ENCODE measurements at regions not wholly inside any gene's neighbourhood (a gene's known extent, or its start where the extent isn't known, plus 50 kb on each side); places are given as distances from the start of the nearest gene placed in this dataset.

GRCh38 chr17:70336411-70336810, 167.1 kb downstream of the KCNJ2 start:
- Histone ChIP-seq H3K36me3 (ENCODE audit: control insufficient read depth, insufficient read depth, low read length) (no peaks in the 10 kb centered on the region), H3K9me3 (ENCODE audit: control insufficient read depth, low read length) (no peaks in the 10 kb centered on the region), H3K4me3 (ENCODE audit: insufficient read depth, low read depth, low read length) (no peak overlapping the region), H3K27ac (ENCODE audit: insufficient read depth, low read depth, low read length, poor library complexity, severe bottlenecking) (no peak overlapping the region), H3K4me1 (ENCODE audit: control insufficient read depth, insufficient read depth, low read length) (no peaks in the 10 kb centered on the region), H3K27me3 (ENCODE audit: control insufficient read depth, insufficient read depth, low read length, poor library complexity, severe bottlenecking) (no peaks in the 10 kb centered on the region)
- 86 to 93% methylated on average over 2 of the region's 2 CpGs for WGBS, 2 experiments

- H3K4me1 ChIP-seq (ENCODE audit: control insufficient read depth, insufficient read depth, low read length) = no peaks in the 10 kb centered on the region
- no peaks in the 10 kb centered on the region for H3K27me3 ChIP-seq (ENCODE audit: control insufficient read depth, insufficient read depth, low read length, poor library complexity, severe bottlenecking)
- WGBS, 2 experiments = 84 to 100% methylated on average over 1 of the region's 1 CpG
- no peaks in the 10 kb centered on the region for H3K36me3 ChIP-seq (ENCODE audit: control insufficient read depth, insufficient read depth, low read length)
- H3K4me3 ChIP-seq (ENCODE audit: insufficient read depth, low read depth, low read length) = no peak overlapping the region
- no peak overlapping the region for H3K27ac ChIP-seq (ENCODE audit: insufficient read depth, low read depth, low read length, poor library complexity, severe bottlenecking)
- no peaks in the 10 kb centered on the region for H3K9me3 ChIP-seq (ENCODE audit: control insufficient read depth, low read length)
These were observed 169.6 kb downstream of the KCNJ2 start for GRCh38 chr17:70338946-70339354.

- Histone ChIP-seq H3K9me3 (ENCODE audit: control insufficient read depth, low read length) (no peaks in the 10 kb centered on the region), H3K4me3 (ENCODE audit: insufficient read depth, low read depth, low read length) (no peak overlapping the region), H3K27me3 (ENCODE audit: control insufficient read depth, insufficient read depth, low read length, poor library complexity, severe bottlenecking) (no peaks in the 10 kb centered on the region), H3K4me1 (ENCODE audit: control insufficient read depth, insufficient read depth, low read length) (no peaks in the 10 kb centered on the region), H3K36me3 (ENCODE audit: control insufficient read depth, insufficient read depth, low read length) (no peaks in the 10 kb centered on the region), H3K27ac (ENCODE audit: insufficient read depth, low read depth, low read length, poor library complexity, severe bottlenecking) (no peak overlapping the region)
- WGBS, 2 experiments = 93 to 100% methylated on average over 3 to 5 of the region's 5 CpGs
These were observed 173.8 kb downstream of the KCNJ2 start for GRCh38 chr17:70343114-70343513.

- no peak overlapping the region for H3K27ac ChIP-seq (ENCODE audit: insufficient read depth, low read depth, low read length, poor library complexity, severe bottlenecking)
- H3K4me3 ChIP-seq (ENCODE audit: insufficient read depth, low read depth, low read length) = no peak overlapping the region
These were observed 175.2 kb downstream of the KCNJ2 start for GRCh38 chr17:70344386-70345060.

GRCh38 chr17:70345061-70345460, 175.7 kb downstream of the KCNJ2 start:
- WGBS, 2 experiments = 86 to 92% methylated on average over 1 to 2 of the region's 2 CpGs
- no peak overlapping the region for H3K27ac ChIP-seq (ENCODE audit: insufficient read depth, low read depth, low read length, poor library complexity, severe bottlenecking)
- H3K4me1 ChIP-seq (ENCODE audit: control insufficient read depth, insufficient read depth, low read length) = no peaks in the 10 kb centered on the region

More at GRCh38 chr17:70344386-70345060, 175.2 kb downstream of the KCNJ2 start:
- no peaks in the 10 kb centered on the region for H3K4me1 ChIP-seq (ENCODE audit: control insufficient read depth, insufficient read depth, low read length)
- H3K27me3 ChIP-seq (ENCODE audit: control insufficient read depth, insufficient read depth, low read length, poor library complexity, severe bottlenecking) = no peaks in the 10 kb centered on the region
- no peaks in the 10 kb centered on the region for H3K36me3 ChIP-seq (ENCODE audit: control insufficient read depth, insufficient read depth, low read length)
- H3K9me3 ChIP-seq (ENCODE audit: control insufficient read depth, low read length) = no peaks in the 10 kb centered on the region
- 92 to 97% methylated on average over 5 to 6 of the region's 6 CpGs for WGBS, 2 experiments

GRCh38 chr17:70352834-70353233, 183.5 kb downstream of the KCNJ2 start:
- whole genome bisulfite sequencing, 2 experiments = 98 to 99% methylated on average over 3 of the region's 3 CpGs
- Histone ChIP-seq H3K27me3 (ENCODE audit: control insufficient read depth, insufficient read depth, low read length, poor library complexity, severe bottlenecking) (no peaks in the 10 kb centered on the region), H3K36me3 (ENCODE audit: control insufficient read depth, insufficient read depth, low read length) (no peaks in the 10 kb centered on the region), H3K4me1 (ENCODE audit: control insufficient read depth, insufficient read depth, low read length) (no peaks in the 10 kb centered on the region), H3K9me3 (ENCODE audit: control insufficient read depth, low read length) (no peaks in the 10 kb centered on the region), H3K4me3 (ENCODE audit: insufficient read depth, low read depth, low read length) (no peak overlapping the region), H3K27ac (ENCODE audit: insufficient read depth, low read depth, low read length, poor library complexity, severe bottlenecking) (no peak overlapping the region)

More at GRCh38 chr17:70345061-70345460, 175.7 kb downstream of the KCNJ2 start:
- Histone ChIP-seq H3K9me3 (ENCODE audit: control insufficient read depth, low read length) (no peaks in the 10 kb centered on the region), H3K36me3 (ENCODE audit: control insufficient read depth, insufficient read depth, low read length) (no peaks in the 10 kb centered on the region), H3K4me3 (ENCODE audit: insufficient read depth, low read depth, low read length) (no peak overlapping the region), H3K27me3 (ENCODE audit: control insufficient read depth, insufficient read depth, low read length, poor library complexity, severe bottlenecking) (no peaks in the 10 kb centered on the region)

GRCh38 chr17:70353408-70354092, 184.2 kb downstream of the KCNJ2 start:
- no peaks in the 10 kb centered on the region for H3K27me3 ChIP-seq (ENCODE audit: control insufficient read depth, insufficient read depth, low read length, poor library complexity, severe bottlenecking)
- 100% methylated on average over 1 of the region's 2 CpGs for WGBS, 2 experiments
- H3K4me3 ChIP-seq (ENCODE audit: insufficient read depth, low read depth, low read length) = no peak overlapping the region
- no peaks in the 10 kb centered on the region for H3K36me3 ChIP-seq (ENCODE audit: control insufficient read depth, insufficient read depth, low read length)
- H3K4me1 ChIP-seq (ENCODE audit: control insufficient read depth, insufficient read depth, low read length) = no peaks in the 10 kb centered on the region
- H3K9me3 ChIP-seq (ENCODE audit: control insufficient read depth, low read length) = no peaks in the 10 kb centered on the region
- H3K27ac ChIP-seq (ENCODE audit: insufficient read depth, low read depth, low read length, poor library complexity, severe bottlenecking) = no peak overlapping the region

GRCh38 chr17:70355185-70355584, 185.9 kb downstream of the KCNJ2 start:
- Histone ChIP-seq H3K9me3 (ENCODE audit: control insufficient read depth, low read length) (no peaks in the 10 kb centered on the region), H3K4me1 (ENCODE audit: control insufficient read depth, insufficient read depth, low read length) (no peaks in the 10 kb centered on the region), H3K4me3 (ENCODE audit: insufficient read depth, low read depth, low read length) (no peak overlapping the region), H3K27me3 (ENCODE audit: control insufficient read depth, insufficient read depth, low read length, poor library complexity, severe bottlenecking) (no peaks in the 10 kb centered on the region), H3K36me3 (ENCODE audit: control insufficient read depth, insufficient read depth, low read length) (no peaks in the 10 kb centered on the region), H3K27ac (ENCODE audit: insufficient read depth, low read depth, low read length, poor library complexity, severe bottlenecking) (no peak overlapping the region)
- WGBS, 2 experiments = 85 to 90% methylated on average over 1 to 2 of the region's 2 CpGs

- H3K27me3 ChIP-seq (ENCODE audit: control insufficient read depth, insufficient read depth, low read length, poor library complexity, severe bottlenecking) = no peaks in the 10 kb centered on the region
- H3K27ac ChIP-seq (ENCODE audit: insufficient read depth, low read depth, low read length, poor library complexity, severe bottlenecking) = no peak overlapping the region
- H3K4me1 ChIP-seq (ENCODE audit: control insufficient read depth, insufficient read depth, low read length) = no peaks in the 10 kb centered on the region
- no peak overlapping the region for H3K4me3 ChIP-seq (ENCODE audit: insufficient read depth, low read depth, low read length)
- no peaks in the 10 kb centered on the region for H3K9me3 ChIP-seq (ENCODE audit: control insufficient read depth, low read length)
- WGBS, 2 experiments = 83 to 91% methylated on average over 4 to 5 of the region's 5 CpGs
- no peaks in the 10 kb centered on the region for H3K36me3 ChIP-seq (ENCODE audit: control insufficient read depth, insufficient read depth, low read length)
These were observed 187.9 kb downstream of the KCNJ2 start for GRCh38 chr17:70357190-70357589.

- no peak overlapping the region for H3K27ac ChIP-seq (ENCODE audit: insufficient read depth, low read depth, low read length, poor library complexity, severe bottlenecking)
These were observed 195.8 kb downstream of the KCNJ2 start for GRCh38 chr17:70365091-70365583.

More at GRCh38 chr17:70365091-70365583, 195.8 kb downstream of the KCNJ2 start:
- Histone ChIP-seq H3K4me1 (ENCODE audit: control insufficient read depth, insufficient read depth, low read length) (peaks cover 3% of the 10 kb centered on the region), H3K27me3 (ENCODE audit: control insufficient read depth, insufficient read depth, low read length, poor library complexity, severe bottlenecking) (no peaks in the 10 kb centered on the region), H3K9me3 (ENCODE audit: control insufficient read depth, low read length) (no peaks in the 10 kb centered on the region), H3K36me3 (ENCODE audit: control insufficient read depth, insufficient read depth, low read length) (no peaks in the 10 kb centered on the region), H3K4me3 (ENCODE audit: insufficient read depth, low read depth, low read length) (no peak overlapping the region)
- 73 to 76% methylated on average over 2 of the region's 2 CpGs for WGBS, 2 experiments

All from ectodermal cell (in vitro differentiated cells).